Adrenal gland (tissue), 5 donors: ENCODE measurements at regions not wholly inside any gene's neighbourhood (a gene's known extent, or its start where the extent isn't known, plus 50 kb on each side); places are given as distances from the start of the nearest gene placed in this dataset.

Experiments
- POLR2A ChIP-seq, 2 donors: fragments of 450-650 bp; IDR thresholded peaks; one replicate each; pipeline ENCODE4 v1.6.1; 2017; ENCODE audit warnings: antibody characterized with exemption in 2 of 2, mild to moderate bottlenecking in 2 of 2, moderate library complexity in 1 of 2
- TF ChIP-seq, protein P1 (sequence below), 6 experiments: fragments of 450-650 bp in 4 of 6; fragments of 200-600 bp in 2 of 6; sonication (generic) in 1 of 6; IDR thresholded peaks; 1 replicate in 5 of 6; 2 replicates in 1 of 6; pipeline versions ENCODE4 v1.5.1 to v1.8.0; 2016 to 2021; ENCODE audit warnings: antibody characterized with exemption in 6 of 6, mild to moderate bottlenecking in 2 of 6, moderate library complexity in 1 of 6
- donor health status: DM: no; HTN: no; CAD: no.

- TF ChIP-seq, protein P1, sequence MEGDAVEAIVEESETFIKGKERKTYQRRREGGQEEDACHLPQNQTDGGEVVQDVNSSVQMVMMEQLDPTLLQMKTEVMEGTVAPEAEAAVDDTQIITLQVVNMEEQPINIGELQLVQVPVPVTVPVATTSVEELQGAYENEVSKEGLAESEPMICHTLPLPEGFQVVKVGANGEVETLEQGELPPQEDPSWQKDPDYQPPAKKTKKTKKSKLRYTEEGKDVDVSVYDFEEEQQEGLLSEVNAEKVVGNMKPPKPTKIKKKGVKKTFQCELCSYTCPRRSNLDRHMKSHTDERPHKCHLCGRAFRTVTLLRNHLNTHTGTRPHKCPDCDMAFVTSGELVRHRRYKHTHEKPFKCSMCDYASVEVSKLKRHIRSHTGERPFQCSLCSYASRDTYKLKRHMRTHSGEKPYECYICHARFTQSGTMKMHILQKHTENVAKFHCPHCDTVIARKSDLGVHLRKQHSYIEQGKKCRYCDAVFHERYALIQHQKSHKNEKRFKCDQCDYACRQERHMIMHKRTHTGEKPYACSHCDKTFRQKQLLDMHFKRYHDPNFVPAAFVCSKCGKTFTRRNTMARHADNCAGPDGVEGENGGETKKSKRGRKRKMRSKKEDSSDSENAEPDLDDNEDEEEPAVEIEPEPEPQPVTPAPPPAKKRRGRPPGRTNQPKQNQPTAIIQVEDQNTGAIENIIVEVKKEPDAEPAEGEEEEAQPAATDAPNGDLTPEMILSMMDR (IDR thresholded peaks at IDR 0.05): no peak
- no peak for TF ChIP-seq POLR2A (IDR thresholded peaks at IDR 0.05)
Observed at GRCh38 chr15:100726421-100727190, 124.2 kb downstream of the ASB7 start.
